GM12878 (cell line): ENCODE measurements at regions not wholly inside any gene's neighbourhood (a gene's known extent, or its start where the extent isn't known, plus 50 kb on each side); places are given as distances from the start of the nearest gene placed in this dataset.

Source experiments
- HDAC2 ChIP-seq: fragments of 200-600 bp; sonication (generic); IDR thresholded peaks from 2 replicates; pipeline ENCODE4 v1.6.1; 2017
- MTA3 ChIP-seq: IDR thresholded peaks from 2 replicates; pipeline ENCODE4 v1.6.1; 2012; ENCODE audit warnings: low read length, inconsistent platforms, borderline replicate concordance
- MYB ChIP-seq: fragments of 150-350 bp; IDR thresholded peaks from 2 replicates; pipeline ENCODE4 v1.6.1; 2014; ENCODE audit warnings: mild to moderate bottlenecking, low read depth, low read length, borderline replicate concordance
- MYC ChIP-seq: IDR thresholded peaks from 2 replicates; pipeline ENCODE4 v1.6.1; 2011; ENCODE audit warnings: mild to moderate bottlenecking, low read length, moderate library complexity, inconsistent platforms; ENCODE audit not compliant: insufficient read depth, insufficient replicate concordance, insufficient read length, severe bottlenecking
- NR2C2 ChIP-seq: IDR thresholded peaks from 2 replicates; pipeline ENCODE4 v1.6.1; 2011; ENCODE audit warnings: borderline replicate concordance, low read depth; ENCODE audit not compliant: control insufficient read depth, insufficient read length
- NR2F1 ChIP-seq: fragments of 450-650 bp; conservative IDR thresholded peaks from 2 replicates; pipeline ENCODE4 v1.6.1; 2017; ENCODE audit warnings: mild to moderate bottlenecking
- PAX8 ChIP-seq: fragments of 450-650 bp; IDR thresholded peaks from 2 replicates; pipeline ENCODE4 v1.6.1; 2017; ENCODE audit warnings: mild to moderate bottlenecking, moderate library complexity
- STAT3 ChIP-seq: IDR thresholded peaks from 2 replicates; pipeline ENCODE4 v1.6.1; 2011; ENCODE audit warnings: low read depth, low read length, improper control_type of control experiment
- TCF7 ChIP-seq: IDR thresholded peaks from 2 replicates; pipeline ENCODE4 v1.6.1; 2014; ENCODE audit warnings: antibody characterized with exemption, borderline replicate concordance
- ZNF24 ChIP-seq: fragments of 450-650 bp; IDR thresholded peaks from 2 replicates; pipeline ENCODE4 v1.6.1; 2017; ENCODE audit warnings: antibody characterized with exemption, mild to moderate bottlenecking
- ZNF622 ChIP-seq: fragments of 450-650 bp; IDR thresholded peaks from 2 replicates; pipeline ENCODE4 v1.6.1; 2017; ENCODE audit warnings: mild to moderate bottlenecking, inconsistent platforms
- TF ChIP-seq, protein P1 (sequence below): IDR thresholded peaks from 2 replicates; pipeline ENCODE4 v1.6.1; 2012; ENCODE audit warnings: mild to moderate bottlenecking, low read depth, low read length
- TF ChIP-seq, protein P2 (sequence below): fragments of 450-650 bp; formaldehyde crosslinking; IDR thresholded peaks from 2 replicates; pipeline ENCODE4 v1.4.0; 2022; ENCODE audit warnings: mild to moderate bottlenecking, moderate library complexity
- TF ChIP-seq, protein P3 (sequence below): fragments of 450-650 bp; IDR thresholded peaks from 2 replicates; pipeline ENCODE4 v1.6.1; 2017; ENCODE audit warnings: borderline replicate concordance
- TF ChIP-seq, protein P4 (sequence below): fragments of 450-650 bp; IDR thresholded peaks from 2 replicates; pipeline ENCODE4 v1.6.1; 2017; ENCODE audit warnings: mild to moderate bottlenecking
- TF ChIP-seq, protein P5 (sequence below): fragments of 150-350 bp; IDR thresholded peaks from 2 replicates; pipeline ENCODE4 v1.6.1; 2014; ENCODE audit warnings: mild to moderate bottlenecking, low read depth, low read length

DNA sequence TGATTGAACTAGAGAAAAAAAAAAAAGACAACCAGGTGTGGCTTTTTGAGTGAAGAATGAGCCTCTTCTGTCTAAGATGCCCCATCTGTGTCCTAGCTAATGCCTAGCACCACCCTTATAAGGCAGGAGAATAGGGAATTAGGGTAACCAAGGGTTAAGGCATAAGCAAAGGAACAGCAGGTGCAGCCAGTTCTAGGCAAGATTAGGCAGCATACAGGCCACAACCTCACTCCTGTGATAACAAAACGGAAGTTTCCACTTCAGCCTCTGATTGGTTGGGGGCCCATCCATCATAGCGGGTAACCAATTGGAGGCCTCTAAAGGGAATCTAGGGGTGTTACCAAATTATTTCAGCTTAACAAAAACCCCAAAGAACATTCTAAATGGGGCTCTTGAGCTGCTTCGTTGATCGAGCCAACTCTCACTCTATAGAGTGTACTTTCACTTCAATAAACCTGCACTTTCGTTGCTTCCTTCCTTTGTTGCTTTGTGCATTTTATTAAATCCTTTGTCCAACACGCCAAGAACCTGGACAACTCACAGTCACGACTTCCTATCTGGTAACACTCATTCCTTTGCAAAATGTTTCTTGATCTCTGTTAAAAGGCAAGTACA lies 61.9 kb upstream of the TAGAP start (continued):
- TF ChIP-seq, protein P1, sequence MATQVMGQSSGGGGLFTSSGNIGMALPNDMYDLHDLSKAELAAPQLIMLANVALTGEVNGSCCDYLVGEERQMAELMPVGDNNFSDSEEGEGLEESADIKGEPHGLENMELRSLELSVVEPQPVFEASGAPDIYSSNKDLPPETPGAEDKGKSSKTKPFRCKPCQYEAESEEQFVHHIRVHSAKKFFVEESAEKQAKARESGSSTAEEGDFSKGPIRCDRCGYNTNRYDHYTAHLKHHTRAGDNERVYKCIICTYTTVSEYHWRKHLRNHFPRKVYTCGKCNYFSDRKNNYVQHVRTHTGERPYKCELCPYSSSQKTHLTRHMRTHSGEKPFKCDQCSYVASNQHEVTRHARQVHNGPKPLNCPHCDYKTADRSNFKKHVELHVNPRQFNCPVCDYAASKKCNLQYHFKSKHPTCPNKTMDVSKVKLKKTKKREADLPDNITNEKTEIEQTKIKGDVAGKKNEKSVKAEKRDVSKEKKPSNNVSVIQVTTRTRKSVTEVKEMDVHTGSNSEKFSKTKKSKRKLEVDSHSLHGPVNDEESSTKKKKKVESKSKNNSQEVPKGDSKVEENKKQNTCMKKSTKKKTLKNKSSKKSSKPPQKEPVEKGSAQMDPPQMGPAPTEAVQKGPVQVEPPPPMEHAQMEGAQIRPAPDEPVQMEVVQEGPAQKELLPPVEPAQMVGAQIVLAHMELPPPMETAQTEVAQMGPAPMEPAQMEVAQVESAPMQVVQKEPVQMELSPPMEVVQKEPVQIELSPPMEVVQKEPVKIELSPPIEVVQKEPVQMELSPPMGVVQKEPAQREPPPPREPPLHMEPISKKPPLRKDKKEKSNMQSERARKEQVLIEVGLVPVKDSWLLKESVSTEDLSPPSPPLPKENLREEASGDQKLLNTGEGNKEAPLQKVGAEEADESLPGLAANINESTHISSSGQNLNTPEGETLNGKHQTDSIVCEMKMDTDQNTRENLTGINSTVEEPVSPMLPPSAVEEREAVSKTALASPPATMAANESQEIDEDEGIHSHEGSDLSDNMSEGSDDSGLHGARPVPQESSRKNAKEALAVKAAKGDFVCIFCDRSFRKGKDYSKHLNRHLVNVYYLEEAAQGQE: no peak
- TF ChIP-seq HDAC2 (no peak), MYC (no peak), MYB (no peak), MTA3 (no peak; the same call in 1 of the 2 replicates), NR2F1 (no peak), NR2C2 (no peak), PAX8 (no peak), ZNF24 (no peak), ZNF622 (no peak), STAT3 (no peak), TCF7 (no peak)
- TF ChIP-seq, protein P2, sequence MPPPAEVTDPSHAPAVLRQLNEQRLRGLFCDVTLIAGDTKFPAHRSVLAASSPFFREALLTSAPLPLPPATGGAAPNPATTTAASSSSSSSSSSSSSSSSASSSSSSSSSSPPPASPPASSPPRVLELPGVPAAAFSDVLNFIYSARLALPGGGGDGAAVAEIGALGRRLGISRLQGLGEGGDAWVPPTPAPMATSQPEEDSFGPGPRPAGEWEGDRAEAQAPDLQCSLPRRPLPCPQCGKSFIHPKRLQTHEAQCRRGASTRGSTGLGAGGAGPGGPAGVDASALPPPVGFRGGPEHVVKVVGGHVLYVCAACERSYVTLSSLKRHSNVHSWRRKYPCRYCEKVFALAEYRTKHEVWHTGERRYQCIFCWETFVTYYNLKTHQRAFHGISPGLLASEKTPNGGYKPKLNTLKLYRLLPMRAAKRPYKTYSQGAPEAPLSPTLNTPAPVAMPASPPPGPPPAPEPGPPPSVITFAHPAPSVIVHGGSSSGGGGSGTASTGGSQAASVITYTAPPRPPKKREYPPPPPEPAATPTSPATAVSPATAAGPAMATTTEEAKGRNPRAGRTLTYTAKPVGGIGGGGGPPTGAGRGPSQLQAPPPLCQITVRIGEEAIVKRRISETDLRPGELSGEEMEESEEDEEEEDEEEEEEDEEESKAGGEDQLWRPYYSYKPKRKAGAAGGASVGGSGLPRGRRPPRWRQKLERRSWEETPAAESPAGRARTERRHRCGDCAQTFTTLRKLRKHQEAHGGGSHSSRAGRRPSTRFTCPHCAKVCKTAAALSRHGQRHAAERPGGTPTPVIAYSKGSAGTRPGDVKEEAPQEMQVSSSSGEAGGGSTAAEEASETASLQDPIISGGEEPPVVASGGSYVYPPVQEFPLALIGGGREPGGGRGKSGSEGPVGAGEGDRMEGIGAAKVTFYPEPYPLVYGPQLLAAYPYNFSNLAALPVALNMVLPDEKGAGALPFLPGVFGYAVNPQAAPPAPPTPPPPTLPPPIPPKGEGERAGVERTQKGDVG (CRISPR knock-in tag): no peak
- TF ChIP-seq, protein P3, sequence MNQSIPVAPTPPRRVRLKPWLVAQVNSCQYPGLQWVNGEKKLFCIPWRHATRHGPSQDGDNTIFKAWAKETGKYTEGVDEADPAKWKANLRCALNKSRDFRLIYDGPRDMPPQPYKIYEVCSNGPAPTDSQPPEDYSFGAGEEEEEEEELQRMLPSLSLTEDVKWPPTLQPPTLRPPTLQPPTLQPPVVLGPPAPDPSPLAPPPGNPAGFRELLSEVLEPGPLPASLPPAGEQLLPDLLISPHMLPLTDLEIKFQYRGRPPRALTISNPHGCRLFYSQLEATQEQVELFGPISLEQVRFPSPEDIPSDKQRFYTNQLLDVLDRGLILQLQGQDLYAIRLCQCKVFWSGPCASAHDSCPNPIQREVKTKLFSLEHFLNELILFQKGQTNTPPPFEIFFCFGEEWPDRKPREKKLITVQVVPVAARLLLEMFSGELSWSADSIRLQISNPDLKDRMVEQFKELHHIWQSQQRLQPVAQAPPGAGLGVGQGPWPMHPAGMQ: no peak
- TF ChIP-seq, protein P4, sequence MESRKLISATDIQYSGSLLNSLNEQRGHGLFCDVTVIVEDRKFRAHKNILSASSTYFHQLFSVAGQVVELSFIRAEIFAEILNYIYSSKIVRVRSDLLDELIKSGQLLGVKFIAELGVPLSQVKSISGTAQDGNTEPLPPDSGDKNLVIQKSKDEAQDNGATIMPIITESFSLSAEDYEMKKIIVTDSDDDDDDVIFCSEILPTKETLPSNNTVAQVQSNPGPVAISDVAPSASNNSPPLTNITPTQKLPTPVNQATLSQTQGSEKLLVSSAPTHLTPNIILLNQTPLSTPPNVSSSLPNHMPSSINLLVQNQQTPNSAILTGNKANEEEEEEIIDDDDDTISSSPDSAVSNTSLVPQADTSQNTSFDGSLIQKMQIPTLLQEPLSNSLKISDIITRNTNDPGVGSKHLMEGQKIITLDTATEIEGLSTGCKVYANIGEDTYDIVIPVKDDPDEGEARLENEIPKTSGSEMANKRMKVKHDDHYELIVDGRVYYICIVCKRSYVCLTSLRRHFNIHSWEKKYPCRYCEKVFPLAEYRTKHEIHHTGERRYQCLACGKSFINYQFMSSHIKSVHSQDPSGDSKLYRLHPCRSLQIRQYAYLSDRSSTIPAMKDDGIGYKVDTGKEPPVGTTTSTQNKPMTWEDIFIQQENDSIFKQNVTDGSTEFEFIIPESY: 0 out of 2 replicates have a peak, but pooled peaks have one; percentile 28
- TF ChIP-seq, protein P5, sequence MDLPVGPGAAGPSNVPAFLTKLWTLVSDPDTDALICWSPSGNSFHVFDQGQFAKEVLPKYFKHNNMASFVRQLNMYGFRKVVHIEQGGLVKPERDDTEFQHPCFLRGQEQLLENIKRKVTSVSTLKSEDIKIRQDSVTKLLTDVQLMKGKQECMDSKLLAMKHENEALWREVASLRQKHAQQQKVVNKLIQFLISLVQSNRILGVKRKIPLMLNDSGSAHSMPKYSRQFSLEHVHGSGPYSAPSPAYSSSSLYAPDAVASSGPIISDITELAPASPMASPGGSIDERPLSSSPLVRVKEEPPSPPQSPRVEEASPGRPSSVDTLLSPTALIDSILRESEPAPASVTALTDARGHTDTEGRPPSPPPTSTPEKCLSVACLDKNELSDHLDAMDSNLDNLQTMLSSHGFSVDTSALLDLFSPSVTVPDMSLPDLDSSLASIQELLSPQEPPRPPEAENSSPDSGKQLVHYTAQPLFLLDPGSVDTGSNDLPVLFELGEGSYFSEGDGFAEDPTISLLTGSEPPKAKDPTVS: no peak
